ENCODE measurements at regions not wholly inside any gene's neighbourhood (a gene's known extent, or its start where the extent isn't known, plus 50 kb on each side); places are given as distances from the start of the nearest gene placed in this dataset.
A peak's percentile ranks its signal among the peaks of the same experiment; 100 is the strongest.
"Not testable (repeated sequence)": the region's sequence is repeated elsewhere in the genome, so short reads cannot be mapped to it uniquely, and the experiment has no call there.

DNA sequence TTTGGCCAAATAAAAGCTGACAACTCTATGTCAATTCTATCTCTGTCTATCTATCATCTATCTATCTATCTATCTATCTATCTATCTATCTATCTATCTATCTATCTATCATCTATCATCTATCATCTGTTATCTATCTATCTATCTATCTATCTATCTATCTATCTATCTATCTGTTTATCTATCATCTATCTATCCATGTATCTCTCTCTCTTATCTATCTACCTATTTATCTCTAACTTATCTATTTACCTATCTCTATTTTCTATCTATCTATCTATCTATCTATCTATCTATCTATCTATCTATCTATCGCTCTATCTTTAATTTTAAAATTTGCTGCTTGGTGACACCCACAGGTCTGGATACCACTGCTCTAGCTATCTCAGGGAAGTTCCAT, 271.1 kb downstream of the VRK1 start:
- DNase-seq (ENCODE audit: low read depth in 3 of 3, low spot score in 1 of 3), result not testable (repeated sequence)

DNA sequence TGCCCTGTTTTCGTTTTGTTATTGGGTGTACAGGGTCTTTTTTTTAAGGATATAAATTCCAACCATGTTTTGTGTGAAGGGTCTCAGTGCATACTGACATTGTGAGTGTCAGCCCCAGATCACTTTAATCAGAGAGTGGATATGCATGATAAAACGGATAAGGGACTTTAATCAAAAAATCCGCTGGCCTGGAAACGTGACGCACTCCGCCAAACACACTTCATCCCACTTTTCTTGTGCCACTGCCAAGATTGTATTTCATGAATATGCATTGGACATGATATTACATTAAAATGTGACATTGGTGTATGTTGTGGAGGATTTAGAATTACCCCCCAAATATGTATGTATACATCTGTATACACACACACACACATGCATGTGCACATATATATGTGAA, 273.1 kb downstream of the VRK1 start:
- DNase-seq (ENCODE audit: low read depth in 3 of 3, low spot score in 1 of 3), result no peak

DNA sequence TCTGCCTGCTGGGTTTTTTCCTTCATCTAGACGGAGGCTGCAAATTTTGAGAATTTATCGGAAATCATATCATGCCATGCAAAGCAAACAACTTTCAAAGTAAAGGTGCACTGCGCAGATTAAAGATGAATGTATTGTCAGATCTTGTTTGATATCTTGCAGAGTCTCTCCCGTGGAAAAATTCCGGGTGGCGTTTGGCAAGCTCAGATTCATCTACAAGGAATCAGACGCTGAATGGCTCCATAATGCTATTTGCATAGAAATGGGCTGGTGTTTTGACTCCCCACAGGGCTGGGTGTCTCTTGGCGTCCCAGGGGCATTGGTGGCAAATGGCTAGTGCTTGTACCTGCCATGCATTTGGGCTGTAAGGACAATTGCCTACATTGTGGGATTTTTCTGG, 274.0 kb downstream of the VRK1 start:
- DNase-seq (ENCODE audit: low read depth in 3 of 3, low spot score in 1 of 3), result no peak

DNA sequence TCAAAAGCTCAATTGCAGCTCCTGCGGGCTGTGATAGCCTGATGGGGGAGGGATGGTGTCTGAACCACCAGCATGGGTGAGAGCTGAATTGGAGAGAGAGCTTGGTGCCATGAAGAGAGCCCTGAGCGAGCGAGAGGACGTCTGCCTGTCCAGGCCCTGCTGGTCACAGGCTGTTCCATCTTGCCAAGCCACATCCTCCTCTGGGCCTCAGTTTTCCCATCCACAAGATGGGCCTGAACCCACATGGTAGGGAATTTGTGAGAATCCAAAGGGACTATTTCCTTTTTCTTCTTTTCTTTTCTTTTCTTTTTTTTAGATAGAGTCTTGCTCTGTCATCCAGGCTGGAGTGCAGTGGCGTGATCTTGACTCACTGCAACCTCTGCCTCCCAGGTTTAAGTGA, 276.4 kb downstream of the VRK1 start:
- DNase-seq (ENCODE audit: low read depth in 3 of 3, low spot score in 1 of 3), result no peak

DNA sequence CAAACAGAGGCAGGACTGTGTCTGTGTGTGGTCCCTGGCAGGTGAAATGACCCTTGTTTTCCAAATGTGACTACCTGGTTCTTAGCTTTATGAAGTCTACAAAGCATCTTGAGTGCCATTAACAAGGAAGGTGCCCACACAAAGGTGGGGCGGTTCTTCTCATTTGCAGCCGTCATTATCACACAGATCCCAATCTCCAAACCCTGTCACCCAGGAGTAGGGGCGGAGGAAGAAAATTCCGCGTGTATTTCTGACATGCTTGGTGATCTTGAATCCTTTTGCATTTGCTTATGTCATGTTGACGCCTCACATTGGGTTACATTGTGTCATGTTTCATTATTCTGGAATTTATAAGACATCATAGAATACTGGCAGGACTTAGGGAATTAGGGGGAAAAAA, 277.3 kb downstream of the VRK1 start:
- DNase-seq (ENCODE audit: low read depth in 3 of 3, low spot score in 1 of 3), result no peak

DNA sequence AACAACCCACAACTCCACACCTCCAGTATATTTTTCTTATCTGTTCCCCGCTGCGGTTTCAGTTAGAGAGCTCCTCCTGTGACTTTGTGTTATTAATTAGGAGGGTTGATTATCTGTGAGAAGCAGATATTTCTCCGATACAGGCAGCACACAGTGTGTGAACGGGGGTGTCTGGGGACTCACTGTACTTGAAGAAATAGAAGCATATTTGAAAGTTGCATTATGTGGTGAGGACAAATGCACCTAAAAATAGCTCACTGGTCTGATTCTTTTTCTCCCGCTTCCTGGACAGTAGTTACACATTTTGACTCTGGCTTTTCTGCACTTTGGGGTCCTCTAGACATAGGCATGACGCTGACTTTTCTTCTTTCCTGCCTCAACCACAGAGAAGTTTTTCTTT, 277.7 kb downstream of the VRK1 start:
- DNase-seq (ENCODE audit: low read depth in 3 of 3, low spot score in 1 of 3), result no peak

DNA sequence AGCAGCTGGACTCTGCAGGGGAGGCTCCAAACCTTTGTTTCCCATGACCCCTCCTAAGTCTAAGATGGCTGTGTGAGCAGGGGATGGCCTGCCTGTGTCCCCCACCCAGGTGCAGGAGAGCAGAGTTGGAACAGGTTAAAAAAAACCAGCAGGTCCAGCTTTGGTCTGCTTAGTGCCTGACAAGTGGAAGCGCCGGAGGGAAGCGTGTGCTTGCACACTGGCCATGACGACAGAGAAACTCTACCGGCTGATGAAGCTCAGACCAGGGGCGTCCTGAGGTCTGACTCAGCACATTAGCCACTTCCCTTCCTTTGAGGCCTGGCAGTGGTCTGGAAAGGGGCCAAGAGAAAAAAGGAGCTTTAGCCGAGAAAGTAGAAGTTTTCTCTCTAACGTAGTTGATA, 280.1 kb downstream of the VRK1 start:
- no peak for DNase-seq (ENCODE audit: low read depth in 3 of 3, low spot score in 1 of 3)

DNA sequence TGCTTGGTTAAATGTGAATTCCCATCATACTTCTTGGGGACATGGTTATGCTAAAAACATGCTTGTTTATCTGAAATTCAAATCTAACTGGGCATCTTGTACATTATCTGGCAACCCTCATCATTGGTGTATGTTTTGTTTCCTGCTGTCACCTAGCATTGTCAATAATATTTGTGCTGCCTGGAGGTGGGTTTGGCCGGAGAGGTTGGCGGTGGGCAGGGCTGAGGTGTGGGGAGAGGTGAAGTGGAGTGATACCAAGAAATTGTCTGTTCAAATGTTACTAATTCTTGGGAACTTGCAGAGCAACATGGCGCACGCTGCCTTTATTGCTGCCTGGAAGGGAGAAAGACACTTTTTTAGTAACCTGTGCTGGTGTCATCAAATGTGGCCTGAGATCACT, 280.5 kb downstream of the VRK1 start:
- DNase-seq (ENCODE audit: low read depth in 3 of 3, low spot score in 1 of 3), result no peak

DNA sequence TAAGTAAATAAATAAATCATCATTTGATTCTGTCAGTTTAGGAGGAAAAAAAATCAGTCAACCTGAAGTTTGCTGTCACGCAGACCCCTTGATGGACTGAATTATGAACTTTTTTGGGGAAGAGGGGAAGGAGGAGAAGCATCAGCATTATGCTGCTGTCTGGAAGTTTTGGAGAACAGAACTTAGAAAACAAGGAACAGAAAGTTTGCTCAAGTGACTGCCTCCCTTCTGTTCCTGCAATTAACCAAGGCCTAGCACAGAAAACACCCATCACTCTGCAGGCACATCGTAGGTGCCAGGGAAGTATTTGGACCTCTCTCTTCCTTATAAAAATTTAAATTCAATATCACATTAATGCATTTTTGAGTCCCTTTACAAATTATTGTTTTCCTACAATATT, 283.8 kb downstream of the VRK1 start:
- no peak for DNase-seq (ENCODE audit: low read depth in 3 of 3, low spot score in 1 of 3)

DNA sequence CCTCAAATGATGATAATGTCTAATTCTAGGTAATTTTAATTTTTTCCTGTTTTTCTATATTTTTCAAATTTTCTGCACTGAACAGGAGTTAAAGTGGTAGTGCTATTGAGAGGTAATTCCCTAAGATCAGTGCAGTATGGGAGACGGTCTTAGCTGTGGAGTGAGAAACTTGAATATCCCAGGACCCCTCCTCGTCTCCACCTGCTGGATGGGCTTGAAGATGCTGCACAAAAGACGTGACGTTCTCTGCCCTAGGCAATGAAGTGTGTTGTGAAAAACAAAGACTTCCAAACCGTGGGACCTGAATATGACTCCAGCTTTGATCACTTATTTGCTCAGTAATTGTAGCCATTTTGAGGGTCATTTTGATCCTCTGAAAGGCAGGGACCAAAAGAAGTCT, 298.1 kb downstream of the VRK1 start:
- no peak for DNase-seq (ENCODE audit: low read depth in 3 of 3, low spot score in 1 of 3)

DNA sequence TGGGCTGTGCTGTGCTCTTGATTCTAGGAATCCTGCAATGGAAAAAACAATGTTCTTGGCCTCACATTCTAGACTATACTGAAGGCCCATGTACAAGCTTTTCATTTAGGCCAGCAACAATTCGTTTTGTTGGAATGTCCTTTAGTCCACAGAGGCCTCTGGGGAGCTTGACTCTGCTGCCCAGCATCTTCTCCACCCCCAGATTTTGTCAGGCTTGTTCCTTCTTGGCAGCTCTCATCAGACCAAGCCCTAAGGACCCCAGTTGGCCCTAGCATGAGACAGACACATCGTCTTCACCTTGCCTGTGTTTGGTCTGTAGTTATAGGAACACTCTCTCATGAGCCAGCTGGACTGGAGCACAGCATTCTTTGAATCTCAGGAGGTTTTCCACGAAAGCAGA, 300.1 kb downstream of the VRK1 start:
- no peak for DNase-seq (ENCODE audit: low read depth in 3 of 3, low spot score in 1 of 3)

DNA sequence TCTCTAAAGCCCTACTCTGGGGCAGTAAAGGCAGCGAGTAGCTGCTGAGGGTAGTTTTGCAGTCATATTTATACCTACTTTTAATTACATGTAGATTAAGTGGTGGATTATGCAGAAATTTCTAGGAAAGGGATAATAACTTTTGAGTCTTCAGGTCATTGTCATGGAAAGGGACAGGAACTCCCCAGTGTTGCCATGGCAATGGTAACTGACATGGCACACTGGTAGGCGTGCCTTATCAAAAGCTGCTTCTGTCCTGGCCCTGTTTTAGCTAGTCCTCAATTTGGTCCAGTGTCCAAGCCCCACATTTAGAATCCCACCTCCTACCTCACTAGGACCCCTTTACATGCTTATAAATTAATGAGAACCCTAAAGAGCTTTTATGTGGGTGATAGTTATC, 303.1 kb downstream of the VRK1 start:
- no peak for DNase-seq (ENCODE audit: low read depth in 3 of 3, low spot score in 1 of 3)

DNA sequence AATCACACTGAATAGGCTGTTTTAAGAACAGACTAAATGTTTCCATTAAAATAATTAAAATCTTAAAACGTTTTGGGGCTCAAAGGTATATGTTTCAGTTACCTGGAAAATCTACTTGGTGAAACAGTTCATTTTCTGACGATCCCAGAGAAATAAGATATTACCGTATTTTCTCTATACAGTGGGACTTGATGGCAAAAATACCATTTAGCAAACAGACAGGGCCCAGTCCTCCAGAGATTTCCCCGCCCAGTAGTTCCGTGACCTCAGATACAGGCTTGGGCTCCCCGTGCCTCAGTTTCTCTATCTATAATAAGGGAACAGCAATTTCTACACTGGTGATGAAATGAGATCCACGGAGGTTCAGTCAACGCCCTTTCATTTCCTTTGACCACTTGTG, 304.4 kb downstream of the VRK1 start:
- DNase-seq (ENCODE audit: low read depth in 3 of 3, low spot score in 1 of 3), result no peak

DNA sequence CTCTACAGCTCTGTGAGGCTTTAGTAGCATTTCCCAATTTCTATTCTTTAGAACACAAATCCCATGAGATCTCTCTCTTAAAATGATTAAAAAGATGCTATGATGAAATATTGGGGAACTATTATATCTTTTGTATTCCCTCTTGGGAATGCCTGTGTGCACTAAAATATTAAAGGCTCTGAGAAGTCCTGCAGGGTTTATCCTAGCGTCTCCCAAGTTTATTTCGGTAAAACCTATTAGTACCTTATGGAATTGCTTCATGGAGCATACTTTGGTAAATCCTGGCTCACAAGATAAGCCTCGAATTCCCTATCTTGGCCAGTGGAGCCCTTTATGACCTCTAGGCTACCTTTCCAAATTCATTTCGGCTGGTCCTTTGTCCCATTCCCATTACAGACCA, 306.8 kb downstream of the VRK1 start:
- DNase-seq (ENCODE audit: low read depth in 3 of 3, low spot score in 1 of 3), result no peak

DNA sequence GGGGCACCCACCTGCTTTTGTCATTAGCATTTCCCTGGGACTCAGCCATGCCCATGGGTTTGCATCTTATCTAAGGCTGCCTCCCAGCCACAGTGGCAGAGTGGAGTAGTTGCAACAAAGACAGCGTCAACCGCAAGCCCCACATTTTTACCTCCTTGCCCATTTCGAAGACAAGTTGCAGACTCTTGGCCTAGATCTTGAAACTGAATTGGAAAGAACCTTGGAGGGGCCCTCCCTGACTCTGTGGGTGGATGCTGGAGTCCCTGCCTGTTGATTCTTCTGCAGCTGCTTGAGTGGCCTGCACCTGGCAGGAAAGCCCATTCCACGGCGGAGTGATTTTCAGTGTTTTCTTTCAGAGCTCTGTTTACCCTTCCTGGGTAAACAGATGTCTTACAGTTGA, 309.0 kb downstream of the VRK1 start:
- no peak for DNase-seq (ENCODE audit: low read depth in 3 of 3, low spot score in 1 of 3)

DNA sequence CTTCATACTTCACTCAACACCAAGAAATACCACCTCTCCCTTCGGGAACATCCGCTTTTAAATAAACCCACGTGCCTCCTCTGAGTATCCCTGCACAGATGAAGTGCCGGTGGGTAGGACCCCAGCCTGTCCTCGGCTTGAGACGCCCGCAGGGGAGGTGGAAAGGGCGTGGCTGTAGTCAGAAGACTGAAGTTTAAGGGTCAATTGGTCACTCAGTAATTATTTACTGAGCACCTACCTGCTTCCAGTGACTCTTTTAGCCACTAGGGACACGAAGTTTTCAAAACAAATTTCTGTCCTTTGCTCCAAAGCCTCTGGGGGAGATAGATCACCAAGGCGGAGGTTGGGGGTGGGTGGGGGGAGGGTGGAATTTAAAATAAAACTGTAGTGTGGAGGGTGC, 309.4 kb downstream of the VRK1 start:
- no peak for DNase-seq (ENCODE audit: low read depth in 3 of 3, low spot score in 1 of 3)

DNA sequence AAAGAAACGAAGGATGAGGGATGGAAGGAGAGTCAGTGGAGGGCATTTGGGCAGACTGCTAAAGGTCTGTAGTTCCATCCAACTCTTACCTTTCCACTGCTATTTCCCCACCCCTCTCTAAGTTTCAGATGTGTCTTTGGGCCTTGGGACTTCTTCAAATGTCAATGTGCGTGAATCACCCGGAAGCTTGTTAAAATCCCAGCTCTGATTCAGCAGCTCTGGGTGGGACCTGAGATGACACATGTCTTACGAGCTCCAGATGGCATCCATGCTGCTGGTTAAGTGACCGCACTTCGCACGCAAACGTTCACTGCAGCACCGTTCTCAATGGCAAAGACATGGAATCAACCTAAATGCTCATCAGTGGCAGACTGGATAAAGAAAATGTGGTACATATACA, 309.9 kb downstream of the VRK1 start:
- DNase-seq (ENCODE audit: low read depth in 3 of 3, low spot score in 1 of 3), result no peak

DNA sequence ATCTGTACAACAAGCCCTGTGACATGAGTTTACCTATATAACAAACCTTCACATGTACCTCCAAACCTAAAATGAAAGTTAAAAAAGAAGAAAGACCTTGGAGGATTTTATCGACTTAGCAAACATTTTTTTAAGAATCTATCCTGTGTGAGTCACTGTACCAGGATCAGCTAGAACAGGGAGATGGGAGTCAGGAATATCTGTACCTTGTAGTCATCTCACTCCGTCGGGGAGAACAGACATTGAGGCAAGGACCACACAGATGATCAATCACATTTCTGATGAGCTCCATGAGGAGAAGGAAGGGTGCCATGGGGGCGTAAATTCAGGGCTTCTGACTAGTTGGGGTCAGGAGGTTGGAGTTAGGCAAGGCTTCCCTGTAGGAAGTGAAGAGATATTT, 310.6 kb downstream of the VRK1 start:
- no peak for DNase-seq (ENCODE audit: low read depth in 3 of 3, low spot score in 1 of 3)

DNA sequence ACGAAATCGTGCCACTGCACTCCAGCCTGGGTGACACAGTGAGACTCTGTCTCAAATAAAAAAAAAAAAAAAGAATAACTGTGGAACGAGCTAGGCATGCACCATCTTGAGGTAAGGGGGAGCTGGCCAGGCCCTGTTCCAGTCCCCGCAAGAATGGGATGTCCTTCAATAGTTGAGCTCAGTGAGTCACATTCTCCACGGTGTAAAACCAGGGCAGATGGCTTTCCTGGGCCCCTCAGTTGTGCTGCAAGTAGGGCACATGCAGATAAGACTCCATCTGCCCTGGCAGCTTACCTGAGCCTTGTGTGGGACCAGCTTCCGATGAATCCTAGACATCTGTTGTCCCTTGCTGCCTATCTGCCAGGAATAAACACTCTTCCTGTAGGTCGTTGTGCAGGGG, 312.1 kb downstream of the VRK1 start:
- DNase-seq (ENCODE audit: low read depth in 3 of 3, low spot score in 1 of 3), result no peak

DNA sequence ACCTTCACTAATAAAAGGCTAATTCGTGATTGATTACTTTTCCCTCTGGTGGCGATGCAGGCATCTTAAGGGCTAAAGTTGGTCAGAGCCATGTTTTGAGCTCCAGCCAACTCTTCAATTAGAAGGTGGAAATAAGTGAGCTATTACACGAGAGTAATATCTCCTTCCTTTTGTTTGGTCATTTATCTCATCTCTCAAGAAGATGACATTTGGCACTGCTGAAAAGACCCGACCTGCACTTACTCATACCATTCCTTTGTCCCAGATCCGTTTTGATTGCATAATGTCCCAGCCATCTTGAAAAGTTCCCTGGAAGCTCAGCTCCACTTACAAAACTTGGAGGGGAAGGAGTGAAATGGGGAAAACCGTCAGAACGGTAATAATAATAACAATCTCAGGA, 316.2 kb downstream of the VRK1 start:
- no peak for DNase-seq (ENCODE audit: low read depth in 3 of 3, low spot score in 1 of 3)

DNA sequence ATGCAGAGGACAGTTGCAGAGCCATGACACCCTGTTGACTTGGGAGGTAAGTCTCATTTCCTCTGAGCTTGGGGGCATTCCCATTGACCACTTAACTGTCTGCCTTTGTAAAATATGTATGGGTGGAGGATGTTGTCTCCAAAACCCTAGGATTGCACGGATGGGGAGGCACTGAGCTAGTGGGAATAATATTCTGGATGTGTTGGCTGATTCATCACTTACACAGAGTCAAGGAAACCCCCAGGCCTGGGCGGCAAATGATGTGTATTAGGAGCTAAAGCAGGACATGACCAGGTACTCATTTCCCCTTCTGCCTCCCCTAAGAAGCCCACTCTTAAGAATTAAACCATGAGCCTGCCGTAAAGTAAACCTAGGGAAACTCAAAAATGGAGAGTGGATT, 319.4 kb downstream of the VRK1 start:
- no peak for DNase-seq (ENCODE audit: low read depth in 3 of 3, low spot score in 1 of 3)

DNA sequence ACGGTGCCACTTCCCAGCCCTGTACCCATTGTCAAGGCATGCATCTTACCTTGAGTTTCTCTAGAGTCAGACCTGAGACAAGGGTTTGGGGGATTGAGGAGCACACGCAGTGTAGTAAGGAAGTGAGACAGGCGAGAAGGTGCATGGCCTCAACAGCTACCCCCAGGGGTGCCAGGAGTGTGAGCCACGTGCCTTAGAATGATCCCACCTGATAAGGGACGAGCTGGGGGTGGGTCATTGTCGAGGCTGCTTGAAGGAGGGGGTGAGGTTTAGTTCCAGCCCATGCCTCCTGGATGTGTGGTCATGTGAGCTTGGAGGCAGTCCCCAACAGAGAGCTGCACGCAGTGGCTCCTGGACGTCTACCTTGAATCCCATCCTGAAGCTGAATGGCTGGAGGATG, 320.5 kb downstream of the VRK1 start:
- DNase-seq (ENCODE audit: low read depth in 3 of 3, low spot score in 1 of 3), result no peak

DNA sequence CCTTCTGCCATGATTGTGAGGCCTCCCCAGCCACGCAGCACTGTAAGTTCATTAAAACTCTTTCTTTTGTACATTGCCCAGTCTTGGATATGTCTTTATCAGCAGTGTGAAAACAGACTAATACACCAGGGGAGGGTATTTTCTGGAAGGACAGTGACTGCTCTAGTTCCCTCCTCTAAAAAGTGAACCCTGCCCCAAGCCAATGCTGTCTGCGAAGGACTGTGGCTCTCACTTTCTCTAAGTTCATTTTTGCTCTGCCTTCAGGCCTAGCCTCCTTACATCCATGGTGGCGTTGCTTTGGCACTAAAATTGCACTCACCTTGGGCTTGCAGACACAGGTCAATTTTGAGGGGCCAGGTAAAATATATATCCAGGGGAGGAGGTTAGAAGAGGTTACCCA, 323.0 kb downstream of the VRK1 start:
- DNase-seq (ENCODE audit: low read depth in 3 of 3, low spot score in 1 of 3), result no peak

DNA sequence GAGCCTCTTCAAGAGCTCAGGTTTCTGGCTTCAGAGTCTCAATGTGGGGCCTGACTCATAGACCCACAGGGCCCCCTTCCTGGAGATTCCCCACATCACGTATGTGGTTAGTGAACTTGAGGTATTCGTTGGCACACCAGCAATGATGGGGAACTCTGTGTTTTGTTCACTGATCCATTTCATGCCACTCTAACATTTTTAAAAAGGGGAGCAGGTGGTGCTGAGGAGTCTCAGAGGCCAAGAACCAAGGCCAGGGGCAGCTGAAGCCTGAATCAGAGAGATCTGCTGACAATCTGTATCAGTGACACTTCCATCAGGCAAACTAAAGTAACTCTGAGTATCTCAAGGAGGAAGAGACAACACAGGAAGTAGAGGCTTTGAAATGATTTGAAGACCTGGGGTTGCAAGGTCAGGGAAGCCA, 323.4 kb downstream of the VRK1 start:
- DNase-seq (ENCODE audit: low read depth in 3 of 3, low spot score in 1 of 3), result peak in 2 of 3 donors; percentile 9 to 16

Measured in stimulated activated CD4-positive, alpha-beta T cell treated with anti-CD3 and anti-CD28 coated beads, TNF-alpha, amount 100 ng/mL, for 1 hour (primary cell).